SJSA1 (cell line): ENCODE measurements at regions not wholly inside any gene's neighbourhood (a gene's known extent, or its start where the extent isn't known, plus 50 kb on each side); places are given as distances from the start of the nearest gene placed in this dataset.

ENCODE experiments used
- DNase-seq, 2 experiments: peaks; one replicate each; pipeline ENCODE4 v3.0.0-alpha.2; 2015 to 2020; ENCODE audit warnings: low spot score in 2 of 2, low read depth in 1 of 2
- H3K27ac ChIP-seq: fragments of 250-450 bp; sonication (Bioruptor Pico); 2 replicates; pipeline ENCODE4 v1.5.1; 2020; ENCODE audit warnings: mild to moderate bottlenecking, moderate library complexity
- H3K27me3 ChIP-seq: fragments of 250-450 bp; sonication (Bioruptor Pico); replicated peaks from 2 replicates; pipeline ENCODE4 v1.5.1; 2020; ENCODE audit warnings: mild to moderate bottlenecking, moderate library complexity
- H3K36me3 ChIP-seq: fragments of 250-450 bp; sonication (Bioruptor Pico); 2 replicates; pipeline ENCODE4 v1.5.1; 2020; ENCODE audit warnings: mild to moderate bottlenecking
- H3K4me1 ChIP-seq: fragments of 250-450 bp; sonication (Bioruptor Pico); replicated peaks from 2 replicates; pipeline ENCODE4 v1.6.1; 2021; ENCODE audit warnings: mild to moderate bottlenecking
- H3K4me3 ChIP-seq: fragments of 250-450 bp; sonication (Bioruptor Pico); 2 replicates; pipeline ENCODE4 v1.5.1; 2020; ENCODE audit warnings: mild to moderate bottlenecking
- H3K9me3 ChIP-seq: fragments of 250-450 bp; sonication (Bioruptor Pico); replicated peaks from 2 replicates; pipeline ENCODE4 v1.5.1; 2020; ENCODE audit warnings: mild to moderate bottlenecking

DNA sequence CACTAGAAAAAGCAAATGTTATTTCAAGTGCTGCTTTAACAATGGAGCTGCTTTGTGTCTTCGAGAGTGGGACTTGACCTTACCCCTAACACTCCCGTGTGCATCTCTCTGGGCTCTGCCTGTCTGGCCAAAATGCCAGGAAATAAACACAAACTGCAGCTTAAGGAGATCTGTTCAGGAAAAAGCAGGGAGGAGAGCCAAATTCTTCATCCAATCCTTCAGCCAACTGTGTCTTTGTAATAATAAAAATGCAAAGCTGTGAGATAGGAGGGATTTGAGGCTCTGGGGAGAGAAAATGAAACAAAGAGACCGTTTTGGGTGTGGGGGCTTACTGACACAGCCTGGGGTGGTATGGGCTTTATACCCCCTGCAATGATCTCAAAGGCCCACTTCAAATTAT is 85.8 kb upstream of the WSCD2 start:
- Histone ChIP-seq H3K9me3 (no peaks in the 10 kb centered on the region), H3K4me3 (no peak overlapping the region), H3K4me1 (no peaks in the 10 kb centered on the region), H3K27ac (no peak overlapping the region), H3K27me3 (no peaks in the 10 kb centered on the region; the same call in 1 of the 2 replicates), H3K36me3 (no peaks in the 10 kb centered on the region)
- no peak for DNase-seq

DNA sequence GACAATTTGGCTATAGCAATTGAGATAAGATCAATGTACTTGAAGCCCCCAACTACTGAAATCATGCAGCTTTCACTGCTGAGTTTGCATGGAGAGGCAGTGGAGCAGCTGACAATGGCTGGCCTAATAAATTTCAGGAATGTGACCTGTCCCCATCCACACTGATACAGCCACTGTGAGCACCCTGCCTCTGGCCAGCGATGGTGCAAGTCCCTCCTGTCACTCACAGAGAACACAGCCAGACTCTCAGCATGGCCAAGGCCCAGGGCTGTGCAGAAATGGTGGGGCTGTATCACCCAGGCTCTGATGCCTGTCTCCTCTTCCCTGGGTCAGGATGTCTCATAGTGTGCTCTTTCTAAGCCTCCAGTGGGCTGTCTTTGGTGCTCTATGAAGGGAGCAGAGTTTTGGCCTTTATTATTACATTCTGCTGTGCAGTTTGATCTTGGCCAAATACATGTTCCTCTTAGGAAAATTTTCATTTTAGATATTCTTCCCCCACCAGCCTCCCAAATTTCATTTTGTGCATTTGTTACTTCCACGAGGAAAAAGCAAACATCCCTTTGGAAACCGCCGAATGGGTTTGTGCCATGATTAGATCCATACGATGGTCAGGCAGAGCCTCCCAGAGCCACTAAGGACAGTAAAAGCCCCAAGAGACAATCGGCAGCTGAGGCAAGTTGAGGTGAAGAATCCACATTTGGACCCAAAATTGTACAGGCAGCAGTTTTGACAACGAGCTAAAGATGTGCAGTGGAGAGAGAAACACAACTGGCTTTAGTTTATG is 85.1 kb upstream of the WSCD2 start:
- no peaks in the 10 kb centered on the region for H3K36me3 ChIP-seq
- H3K27ac ChIP-seq, result no peak overlapping the region
- H3K4me1 ChIP-seq, result no peaks in the 10 kb centered on the region
- H3K9me3 ChIP-seq, result no peaks in the 10 kb centered on the region
- no peak overlapping the region for H3K4me3 ChIP-seq
- no peaks in the 10 kb centered on the region; the same call in 1 of the 2 replicates for H3K27me3 ChIP-seq
- no peak for DNase-seq

DNA sequence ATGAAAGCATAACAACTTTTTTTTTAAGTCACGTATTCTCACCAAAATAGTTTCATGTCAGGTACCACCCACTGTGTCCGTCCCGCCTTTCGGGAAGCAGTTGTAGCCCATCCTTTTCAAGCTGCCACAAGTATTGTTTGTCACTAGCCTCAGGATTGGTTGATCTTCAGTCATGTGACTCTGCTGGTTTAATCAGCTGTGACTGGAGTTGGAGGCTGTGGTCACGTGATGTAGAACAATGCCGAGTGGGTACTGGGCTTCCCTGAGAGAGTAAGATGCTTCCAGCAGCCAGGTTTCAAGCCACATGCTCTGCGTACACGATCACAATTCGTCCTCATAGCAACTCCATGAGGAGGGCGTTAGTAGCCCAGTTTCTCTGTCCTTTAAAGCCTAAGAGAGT is 83.0 kb upstream of the WSCD2 start:
- Histone ChIP-seq H3K36me3 (no peaks in the 10 kb centered on the region), H3K4me3 (no peak overlapping the region), H3K4me1 (no peaks in the 10 kb centered on the region), H3K27ac (no peak overlapping the region), H3K9me3 (no peaks in the 10 kb centered on the region), H3K27me3 (no peaks in the 10 kb centered on the region; the same call in 1 of the 2 replicates)
- no peak for DNase-seq

DNA sequence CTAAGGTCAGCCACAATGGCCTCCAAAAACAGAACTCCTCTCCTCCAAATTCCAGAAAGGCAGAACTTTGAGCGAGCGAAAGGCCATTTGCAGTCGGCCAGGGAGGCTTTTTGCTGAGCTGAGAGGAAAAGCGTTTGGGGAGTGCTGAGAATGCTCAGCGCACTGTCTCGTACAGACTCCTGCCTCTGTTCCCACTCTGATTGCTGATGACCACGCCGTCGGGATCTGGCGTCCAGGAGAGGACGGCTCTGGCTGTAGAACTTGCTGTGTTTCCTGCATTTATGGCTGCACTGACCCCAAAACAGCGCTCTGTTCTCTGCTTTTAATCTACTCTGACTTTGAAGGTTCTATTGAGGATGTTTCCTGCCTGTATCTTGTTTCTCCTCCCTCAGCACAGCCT is 82.4 kb upstream of the WSCD2 start:
- no peak overlapping the region for H3K4me3 ChIP-seq
- H3K9me3 ChIP-seq, result no peaks in the 10 kb centered on the region
- H3K27me3 ChIP-seq, result no peaks in the 10 kb centered on the region; the same call in 1 of the 2 replicates
- H3K4me1 ChIP-seq, result no peaks in the 10 kb centered on the region
- no peak for DNase-seq
- no peak overlapping the region for H3K27ac ChIP-seq
- H3K36me3 ChIP-seq, result no peaks in the 10 kb centered on the region

DNA sequence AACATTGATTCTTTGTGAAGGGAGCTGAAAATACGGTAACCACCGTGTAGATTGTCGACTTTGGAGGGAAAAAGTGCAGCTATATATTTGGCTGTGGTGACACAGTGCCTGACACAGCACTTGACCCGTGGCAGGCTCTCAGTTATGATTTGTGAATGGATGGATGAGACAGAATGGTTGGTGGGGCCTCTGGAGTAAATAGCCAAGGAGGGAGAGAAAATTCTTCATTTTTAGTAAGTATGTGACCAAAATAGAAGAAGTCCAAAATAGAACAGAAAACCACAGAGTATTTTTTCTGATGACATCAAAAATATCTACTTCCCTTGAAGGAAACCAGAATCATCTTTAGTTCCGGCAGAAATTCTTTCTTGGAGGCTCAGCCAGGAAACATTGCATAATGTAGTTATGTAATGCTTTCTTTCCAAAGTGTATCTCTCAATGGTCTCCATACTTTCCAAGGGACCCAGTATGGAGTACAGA is 82.0 kb upstream of the WSCD2 start:
- Histone ChIP-seq H3K4me3 (no peak overlapping the region), H3K27ac (no peak overlapping the region), H3K36me3 (no peaks in the 10 kb centered on the region), H3K4me1 (no peaks in the 10 kb centered on the region), H3K27me3 (no peaks in the 10 kb centered on the region; the same call in 1 of the 2 replicates), H3K9me3 (no peaks in the 10 kb centered on the region)
- no peak for DNase-seq

DNA sequence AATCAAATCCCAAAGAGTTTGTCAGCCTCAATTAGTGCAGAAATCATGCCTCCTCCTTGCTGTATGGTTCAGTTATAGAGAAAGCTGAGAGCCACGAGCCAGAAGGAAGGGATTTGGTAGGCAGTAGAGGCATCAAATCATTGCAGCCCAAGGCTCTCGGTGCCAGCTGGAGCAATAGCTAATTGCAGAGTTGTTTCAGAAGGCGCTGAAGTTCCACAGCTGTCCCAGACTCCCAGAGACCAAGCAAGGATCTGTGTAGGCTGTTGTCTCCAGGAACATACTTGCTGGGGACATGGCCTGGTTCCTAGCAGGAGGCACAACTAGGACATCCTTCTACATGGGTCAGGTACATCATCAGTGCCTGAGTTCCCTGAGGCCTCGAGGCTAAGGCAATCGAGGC is 80.4 kb upstream of the WSCD2 start:
- H3K4me3 ChIP-seq, result no peak overlapping the region
- H3K9me3 ChIP-seq, result no peaks in the 10 kb centered on the region
- no peak overlapping the region for H3K27ac ChIP-seq
- DNase-seq, result no peak
- no peaks in the 10 kb centered on the region; the same call in 1 of the 2 replicates for H3K27me3 ChIP-seq
- H3K36me3 ChIP-seq, result no peaks in the 10 kb centered on the region
- no peaks in the 10 kb centered on the region for H3K4me1 ChIP-seq

DNA sequence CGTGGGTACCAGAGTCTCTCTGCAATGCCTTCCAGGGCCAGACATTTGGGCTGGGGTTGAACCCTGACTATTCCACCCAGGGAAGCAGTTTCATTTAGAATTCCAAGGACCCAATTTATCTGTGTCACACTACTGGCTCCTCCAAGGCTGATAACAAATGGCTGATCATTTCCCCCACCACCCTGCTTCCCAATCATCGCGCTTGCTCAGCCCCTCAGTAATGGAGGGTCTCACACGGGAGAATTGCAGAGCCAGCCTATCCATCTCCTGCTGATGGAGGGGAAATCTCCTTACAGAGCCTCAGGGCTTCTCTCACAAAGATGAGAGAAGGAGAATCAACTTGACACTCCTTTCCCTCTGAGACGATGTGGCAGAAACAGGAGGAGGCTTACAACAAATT is 78.4 kb upstream of the WSCD2 start:
- Histone ChIP-seq H3K27me3 (no peaks in the 10 kb centered on the region; the same call in none of the 2 replicates), H3K9me3 (no peaks in the 10 kb centered on the region), H3K27ac (no peak overlapping the region), H3K4me3 (no peak overlapping the region), H3K36me3 (no peaks in the 10 kb centered on the region), H3K4me1 (no peaks in the 10 kb centered on the region)
- DNase-seq, result no peak

DNA sequence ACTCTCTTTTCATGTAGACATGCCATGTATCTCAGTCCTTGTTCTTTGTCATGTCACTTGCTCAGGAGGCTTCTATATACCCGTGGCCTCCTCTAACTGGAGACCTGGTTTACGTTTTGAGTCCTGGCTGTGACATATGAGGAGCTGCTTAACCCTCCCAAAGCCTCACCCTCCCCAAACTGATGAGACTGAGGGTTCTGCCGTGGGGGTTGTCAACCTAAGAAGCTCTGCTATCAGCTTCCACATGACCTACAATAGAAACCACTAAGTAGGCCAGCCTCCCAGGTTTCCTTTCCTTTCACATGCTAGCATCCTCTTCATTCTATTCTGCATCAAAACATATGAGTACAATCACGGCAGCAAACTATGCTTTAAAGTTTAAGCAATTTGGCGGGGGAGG is 76.8 kb upstream of the WSCD2 start:
- no peaks in the 10 kb centered on the region for H3K9me3 ChIP-seq
- no peaks in the 10 kb centered on the region; the same call in none of the 2 replicates for H3K27me3 ChIP-seq
- H3K4me1 ChIP-seq, result no peaks in the 10 kb centered on the region
- H3K36me3 ChIP-seq, result no peaks in the 10 kb centered on the region
- H3K27ac ChIP-seq, result no peak overlapping the region
- no peak for DNase-seq
- no peak overlapping the region for H3K4me3 ChIP-seq

DNA sequence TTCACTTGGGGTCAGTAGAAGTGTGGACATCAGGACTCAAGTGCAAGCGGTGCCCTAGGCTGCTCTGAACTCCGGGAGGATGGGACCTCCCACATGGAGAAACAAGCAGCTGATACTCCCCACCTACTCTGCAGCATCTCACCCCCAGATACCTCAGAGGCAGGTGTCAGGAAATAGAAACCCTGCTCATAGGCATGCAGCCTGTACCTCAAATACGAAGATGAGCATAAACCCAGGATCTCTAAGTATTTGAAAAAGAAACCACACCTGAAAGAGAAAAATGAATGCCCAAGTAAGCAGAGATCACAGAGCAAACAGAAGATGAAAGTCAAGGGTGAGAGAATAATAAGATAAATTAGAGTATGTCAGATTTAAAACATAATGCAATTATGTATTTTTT is 75.6 kb upstream of the WSCD2 start:
- Histone ChIP-seq H3K4me3 (no peak overlapping the region), H3K9me3 (no peaks in the 10 kb centered on the region), H3K4me1 (no peaks in the 10 kb centered on the region), H3K27ac (no peak overlapping the region), H3K27me3 (no peaks in the 10 kb centered on the region; the same call in 1 of the 2 replicates), H3K36me3 (no peaks in the 10 kb centered on the region)
- no peak for DNase-seq

DNA sequence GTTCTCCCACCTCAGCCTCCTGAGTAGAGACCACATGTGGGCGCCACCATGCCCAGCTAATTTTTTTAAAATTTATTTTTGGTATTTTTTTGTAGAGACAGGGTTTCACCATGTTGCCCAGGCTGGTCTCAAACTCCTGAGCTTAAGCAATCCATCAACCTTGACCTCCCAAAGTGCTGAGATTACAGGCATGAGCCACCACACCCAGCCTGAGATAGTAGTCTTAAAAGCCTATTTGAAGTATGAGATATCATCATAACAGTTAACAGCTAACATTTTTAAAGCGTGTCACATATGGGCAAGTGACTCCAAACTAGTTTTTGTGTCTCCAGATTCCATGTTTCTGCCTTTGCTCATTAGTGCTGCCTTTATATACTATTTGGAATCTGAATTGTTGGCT is 74.6 kb upstream of the WSCD2 start:
- H3K27me3 ChIP-seq, result no peaks in the 10 kb centered on the region; the same call in 1 of the 2 replicates
- no peaks in the 10 kb centered on the region for H3K9me3 ChIP-seq
- H3K4me3 ChIP-seq, result no peak overlapping the region
- no peaks in the 10 kb centered on the region for H3K36me3 ChIP-seq
- H3K27ac ChIP-seq, result no peak overlapping the region
- no peaks in the 10 kb centered on the region for H3K4me1 ChIP-seq
- DNase-seq, result no peak

DNA sequence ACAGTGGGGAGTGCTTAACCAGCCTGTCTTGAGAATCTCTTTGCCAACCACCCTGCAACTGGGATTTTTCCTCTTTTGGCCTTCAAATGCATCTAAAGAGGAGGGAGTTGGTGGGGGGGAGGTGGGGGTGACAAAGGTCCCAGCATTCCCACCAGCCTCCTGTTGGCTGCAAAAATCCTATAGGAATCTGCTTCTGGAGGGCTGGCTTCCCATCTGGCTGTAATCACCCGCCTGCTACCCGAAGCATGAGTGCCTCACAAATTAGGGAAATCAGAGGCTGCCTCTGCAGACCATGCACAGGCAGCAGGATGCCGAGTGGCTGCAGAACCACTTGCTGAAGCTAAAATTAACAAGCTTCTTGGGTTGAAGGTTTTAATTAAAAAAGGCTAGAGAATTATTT is 73.9 kb upstream of the WSCD2 start:
- DNase-seq, result no peak
- Histone ChIP-seq H3K27me3 (no peaks in the 10 kb centered on the region; the same call in 1 of the 2 replicates), H3K27ac (no peak overlapping the region), H3K9me3 (no peaks in the 10 kb centered on the region), H3K4me1 (no peaks in the 10 kb centered on the region), H3K4me3 (no peak overlapping the region), H3K36me3 (no peaks in the 10 kb centered on the region)

DNA sequence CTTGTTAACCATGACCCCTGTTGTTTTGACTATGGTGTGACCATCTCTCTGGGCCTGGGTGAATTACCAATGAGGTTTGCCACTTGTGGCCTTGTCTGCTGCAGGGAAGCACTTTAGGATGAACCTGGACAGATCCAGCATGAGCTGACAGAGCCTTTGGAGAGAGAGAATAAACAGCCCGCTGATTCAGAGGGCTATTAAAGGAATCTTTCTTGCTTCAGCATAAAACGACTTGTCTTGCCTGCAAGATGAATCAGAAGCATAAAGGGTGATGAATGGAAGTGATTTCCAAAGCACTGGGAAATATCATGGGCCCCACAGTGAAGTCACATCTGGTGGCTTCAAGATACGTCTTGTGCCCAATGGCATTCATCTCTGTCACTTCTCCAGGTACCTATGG is 69.0 kb upstream of the WSCD2 start:
- H3K36me3 ChIP-seq, result no peaks in the 10 kb centered on the region
- DNase-seq, result no peak
- H3K27ac ChIP-seq, result no peak overlapping the region
- H3K4me1 ChIP-seq, result no peaks in the 10 kb centered on the region
- H3K27me3 ChIP-seq, result no peaks in the 10 kb centered on the region
- H3K9me3 ChIP-seq, result no peaks in the 10 kb centered on the region
- H3K4me3 ChIP-seq, result no peak overlapping the region

DNA sequence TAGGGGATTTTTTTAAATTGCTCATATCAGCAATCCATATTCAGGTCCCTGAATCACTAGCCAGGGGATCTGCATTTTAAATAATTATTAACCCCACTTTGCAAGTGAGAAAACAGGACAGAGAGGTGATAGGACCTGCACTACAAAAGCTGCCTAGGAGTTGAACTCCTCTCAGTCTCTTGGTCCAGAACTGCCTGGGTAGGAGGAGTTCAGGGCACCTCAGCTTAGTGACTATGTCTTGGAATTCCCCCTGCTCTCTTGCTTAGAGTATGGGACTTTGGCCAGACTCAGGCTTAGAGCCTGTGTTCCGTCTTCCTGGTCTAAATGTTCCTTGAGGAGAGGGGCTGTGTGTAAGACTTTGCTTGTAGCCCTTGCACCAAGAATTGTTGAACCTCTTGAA is 68.2 kb upstream of the WSCD2 start:
- Histone ChIP-seq H3K9me3 (no peaks in the 10 kb centered on the region), H3K27ac (no peak overlapping the region), H3K4me3 (no peak overlapping the region), H3K4me1 (no peaks in the 10 kb centered on the region), H3K27me3 (no peaks in the 10 kb centered on the region), H3K36me3 (no peaks in the 10 kb centered on the region)
- DNase-seq, result no peak

DNA sequence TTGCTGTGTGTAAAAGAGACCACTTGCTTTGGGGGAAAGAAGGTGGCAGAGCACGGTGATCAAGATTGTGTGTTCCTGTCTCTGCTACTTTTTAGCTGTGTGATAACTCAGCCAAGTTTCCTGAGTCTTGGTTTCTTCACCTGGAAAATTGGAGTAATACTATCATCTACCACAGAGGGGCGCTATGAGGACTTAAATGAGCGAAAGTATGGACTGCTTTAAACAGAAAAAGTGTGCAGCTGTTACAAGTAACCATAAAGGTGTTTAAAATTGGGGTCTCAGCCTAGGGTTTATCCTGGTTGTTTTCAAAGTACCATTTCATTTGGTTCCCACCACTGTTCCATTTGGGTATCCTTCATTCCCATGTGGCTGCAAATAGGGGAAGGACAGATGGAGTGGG is 65.9 kb upstream of the WSCD2 start:
- Histone ChIP-seq H3K4me1 (no peaks in the 10 kb centered on the region), H3K36me3 (no peaks in the 10 kb centered on the region), H3K9me3 (no peaks in the 10 kb centered on the region), H3K27ac (no peak overlapping the region), H3K27me3 (no peaks in the 10 kb centered on the region), H3K4me3 (no peak overlapping the region)
- DNase-seq, result no peak

DNA sequence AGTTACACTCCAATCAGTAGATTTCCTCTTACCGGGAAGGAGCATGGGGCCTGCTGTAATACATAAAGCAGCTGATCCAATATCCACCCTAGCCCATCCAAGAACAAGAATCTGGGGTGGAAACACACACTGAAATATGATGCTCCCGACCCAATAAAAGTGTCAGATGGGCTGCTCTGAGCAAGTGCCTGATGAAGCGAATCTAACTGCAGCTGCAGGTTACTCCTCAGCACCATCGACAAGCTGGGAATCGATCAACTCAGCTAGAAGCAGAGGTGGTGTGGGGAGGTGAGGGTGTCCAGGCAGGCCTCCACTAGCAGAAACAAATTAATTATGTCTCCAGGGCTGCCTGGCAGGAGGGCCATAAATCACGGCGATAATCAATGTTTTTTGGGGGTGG is 64.0 kb upstream of the WSCD2 start:
- no peak overlapping the region for H3K4me3 ChIP-seq
- H3K9me3 ChIP-seq, result no peaks in the 10 kb centered on the region
- H3K36me3 ChIP-seq, result no peaks in the 10 kb centered on the region
- H3K4me1 ChIP-seq, result no peaks in the 10 kb centered on the region
- no peak overlapping the region for H3K27ac ChIP-seq
- peaks cover under 1% of the 10 kb centered on the region; the same call in 1 of the 2 replicates for H3K27me3 ChIP-seq
- DNase-seq, result no peak
